SKM-1 (cell line): ENCODE measurements at regions not wholly inside any gene's neighbourhood (a gene's known extent, or its start where the extent isn't known, plus 50 kb on each side); places are given as distances from the start of the nearest gene placed in this dataset.

ENCODE experiments used
- DNase-seq: peaks from one replicate; lab custom pipeline; 2025; ENCODE audit not compliant: unreplicated experiment; lab: John Stamatoyannopoulos, UW

- DNase-seq = no peak
Observed at GRCh38 chr6:43876602-43877001, 106.6 kb downstream of the VEGFA start.

GRCh38 chr6:43875849-43876572, 106.0 kb downstream of the VEGFA start:
- no peak for DNase-seq

- no peak for DNase-seq
Observed at GRCh38 chr6:43874814-43875590, 105.0 kb downstream of the VEGFA start.

DNA sequence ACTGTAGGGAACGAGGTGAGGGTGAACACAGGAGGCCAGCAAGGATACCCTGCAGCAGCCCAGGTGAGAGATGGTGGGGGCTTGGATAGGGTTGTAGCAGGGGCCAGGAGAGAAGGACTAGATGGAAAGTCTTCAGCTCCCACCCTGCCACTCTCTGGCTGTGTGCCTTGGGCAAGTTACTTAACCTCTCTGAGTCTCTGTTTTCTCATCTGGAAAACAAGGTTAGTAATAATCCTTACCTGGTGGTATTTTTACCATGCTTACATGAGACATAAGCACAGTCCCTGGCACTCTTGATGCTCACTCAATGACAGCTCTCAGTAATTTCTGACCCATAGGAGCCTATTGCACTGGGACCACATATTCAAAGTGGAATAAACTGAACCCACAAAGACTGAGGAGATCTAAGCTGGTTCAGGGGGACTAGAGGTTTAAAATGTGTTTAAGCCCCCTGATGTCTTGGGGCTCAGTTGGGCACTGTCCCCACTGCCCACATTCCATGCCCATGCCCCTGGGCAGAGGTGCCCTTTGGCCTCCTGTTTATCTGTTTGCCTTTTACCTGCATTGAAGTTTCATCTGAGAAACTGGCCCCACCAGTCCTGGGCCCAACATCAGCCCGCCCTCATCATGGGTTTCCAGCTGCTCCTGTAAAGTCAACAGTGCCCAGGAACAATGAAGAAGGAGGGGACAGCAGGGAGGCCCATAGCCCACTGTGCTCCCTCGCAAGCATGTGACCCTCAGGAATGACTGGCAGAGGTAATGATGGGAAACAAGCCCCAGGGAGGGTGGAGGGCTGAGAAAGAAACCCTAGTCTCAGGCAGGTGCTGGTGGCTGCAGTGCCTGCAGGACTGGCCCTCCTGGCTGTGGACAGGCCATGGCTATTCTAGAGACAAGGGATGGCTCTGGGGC, 104.0 kb downstream of the VEGFA start:
- DNase-seq = no peak

DNA sequence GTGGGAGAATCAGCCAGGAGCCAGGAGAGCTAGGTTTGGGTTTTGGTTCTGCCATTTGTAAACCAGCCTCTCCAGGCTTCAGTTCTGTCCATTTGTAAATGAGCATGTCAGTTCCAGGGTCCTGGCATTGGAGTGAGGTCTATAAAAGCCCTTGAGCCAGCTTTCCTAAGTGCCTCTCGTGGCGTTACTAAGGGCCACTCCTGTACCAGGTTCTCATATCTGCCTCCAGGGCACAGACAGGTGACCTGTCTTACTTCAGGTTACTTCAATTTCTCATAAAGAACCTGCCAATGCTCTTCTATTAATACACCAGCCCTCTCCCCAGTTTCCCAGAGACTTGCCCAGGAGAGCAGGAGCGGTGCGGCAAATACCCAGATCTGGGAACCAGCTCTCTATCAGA, 101.9 kb downstream of the VEGFA start:
- no peak for DNase-seq

- DNase-seq = no peak
Observed at GRCh38 chr6:43871284-43871683, 101.3 kb downstream of the VEGFA start.

DNA sequence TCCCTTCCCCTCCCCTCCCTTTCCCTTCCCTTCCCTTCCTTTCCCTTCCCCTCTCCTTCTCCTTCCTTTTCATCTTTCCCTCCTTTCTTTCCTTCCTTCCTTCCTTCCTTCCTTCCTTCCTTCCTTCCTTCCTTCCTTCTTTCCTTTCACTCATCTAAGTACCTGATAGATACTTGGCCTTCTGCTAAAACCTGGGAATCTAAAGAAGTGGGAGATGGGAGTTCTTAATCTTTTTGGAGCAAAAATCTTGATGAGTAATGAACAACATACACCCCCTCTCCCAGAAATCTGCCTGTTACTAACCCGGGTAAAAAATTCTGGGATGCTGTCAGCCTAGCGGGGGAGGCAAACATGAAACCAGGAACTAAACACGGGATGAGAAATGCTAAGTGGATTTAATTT, 100.7 kb downstream of the VEGFA start:
- no peak for DNase-seq

- DNase-seq = no peak
Observed at GRCh38 chr6:43869792-43870659, 100.0 kb downstream of the VEGFA start.

GRCh38 chr6:43869079-43869710, 99.2 kb downstream of the VEGFA start:
- DNase-seq = no peak

- DNase-seq = no peak
Observed at GRCh38 chr6:43868467-43868866, 98.5 kb downstream of the VEGFA start.

DNA sequence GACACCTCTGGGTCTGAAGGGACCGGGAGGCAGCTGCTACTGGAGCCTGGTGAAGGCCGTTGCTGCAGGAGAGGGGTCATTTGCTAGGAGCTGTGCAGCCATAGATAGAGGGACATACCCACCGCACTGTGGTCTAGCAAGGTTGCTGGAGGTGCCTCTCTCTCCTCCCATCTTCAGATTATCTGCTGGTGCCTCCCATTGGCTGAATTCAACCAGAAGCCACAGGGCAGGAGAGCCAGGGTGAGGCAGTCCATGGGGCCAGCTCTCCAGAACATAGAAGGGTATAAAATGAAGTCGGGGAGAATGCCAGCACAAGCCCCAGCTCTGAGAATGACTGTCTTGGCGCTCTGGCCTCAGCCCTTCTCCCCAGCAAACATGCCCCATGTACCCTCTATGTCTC, 98.0 kb downstream of the VEGFA start:
- DNase-seq = no peak

- DNase-seq = no peak
Observed at GRCh38 chr6:43867246-43867645, 97.2 kb downstream of the VEGFA start.

DNA sequence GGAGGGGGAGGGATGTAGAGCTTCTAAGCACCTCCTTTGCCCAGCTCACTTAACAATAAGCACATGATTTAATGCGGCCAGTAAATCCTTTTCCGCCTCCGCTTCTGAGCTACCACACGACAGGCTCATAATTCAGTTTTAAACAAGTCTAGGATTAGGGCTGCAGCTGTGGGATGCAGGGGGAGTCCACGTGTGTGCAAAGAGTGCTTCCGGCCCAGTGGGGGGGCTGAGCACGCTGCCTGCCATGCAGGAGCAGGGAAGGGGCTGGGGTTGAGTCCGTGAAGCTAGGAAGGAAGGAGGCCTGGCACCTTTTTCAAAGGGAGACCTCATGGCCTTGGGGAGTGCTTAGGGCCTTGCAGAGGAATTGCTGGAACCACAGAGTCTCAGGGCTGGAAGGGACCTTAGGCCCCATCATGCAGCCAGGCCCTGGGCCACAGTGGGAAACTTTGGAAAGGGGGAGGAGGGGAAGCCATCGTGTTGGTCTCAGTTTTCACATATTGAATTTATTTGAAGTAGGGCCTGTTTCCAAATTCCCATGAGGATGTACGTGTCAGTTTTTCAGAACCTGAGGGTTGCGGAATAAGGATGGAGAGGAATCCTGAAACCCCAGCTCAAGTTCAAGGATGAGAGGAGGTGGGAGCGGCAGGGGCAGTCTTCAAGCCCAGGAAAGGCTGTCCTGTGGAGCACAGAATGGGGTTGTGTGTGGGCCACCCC, 96.1 kb downstream of the VEGFA start:
- DNase-seq = no peak

- no peak for DNase-seq
Observed at GRCh38 chr6:43865086-43865485, 95.1 kb downstream of the VEGFA start.

DNA sequence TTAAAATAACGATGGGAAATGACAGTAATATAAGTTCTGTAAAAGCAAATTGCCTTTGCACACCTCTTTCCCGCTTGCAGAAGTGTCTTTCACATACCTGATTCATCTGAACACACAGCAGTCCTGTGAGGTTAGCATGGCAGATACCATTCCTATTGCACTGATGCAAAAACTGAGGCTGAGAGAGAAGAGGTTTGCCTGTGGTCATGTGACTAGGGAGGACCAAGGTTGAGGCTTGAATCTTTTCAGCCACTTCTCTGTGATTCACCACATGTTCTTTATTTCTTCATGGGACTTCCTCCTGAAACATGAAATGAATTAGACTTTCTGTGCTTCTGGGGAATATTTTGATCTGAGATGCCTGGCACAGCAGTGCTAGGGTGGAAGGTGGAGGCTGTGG, 92.9 kb downstream of the VEGFA start:
- DNase-seq = no peak

- DNase-seq = no peak
Observed at GRCh38 chr6:43861212-43861894, 91.3 kb downstream of the VEGFA start.

GRCh38 chr6:43860285-43860684, 90.3 kb downstream of the VEGFA start:
- no peak for DNase-seq

DNA sequence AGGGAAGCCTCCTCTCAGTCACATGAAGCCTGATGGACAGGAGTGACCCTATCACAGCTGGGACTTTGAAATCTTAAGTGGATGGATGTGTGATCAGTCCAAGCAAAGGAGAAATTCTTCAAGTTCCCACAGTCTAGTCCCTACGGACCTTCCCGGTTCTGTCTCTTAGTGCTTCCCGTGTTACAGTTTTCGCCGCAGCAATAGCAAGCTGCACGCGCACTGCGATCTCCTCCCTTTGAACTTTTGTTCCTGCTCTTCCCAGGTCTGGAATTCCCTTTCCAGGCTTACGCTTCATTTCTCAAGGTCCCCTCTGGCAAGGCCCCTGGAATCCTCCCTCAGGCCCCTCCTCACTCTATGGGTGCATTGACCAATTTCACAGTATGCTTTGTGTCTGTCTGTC, 89.2 kb downstream of the VEGFA start:
- DNase-seq = no peak
